Peyer's patch (tissue), 4 donors: ENCODE measurements at regions not wholly inside any gene's neighbourhood (a gene's known extent, or its start where the extent isn't known, plus 50 kb on each side); places are given as distances from the start of the nearest gene placed in this dataset.

ENCODE experiments used
- POLR2A ChIP-seq, 2 donors: fragments of 450-650 bp; IDR thresholded peaks; one replicate each; pipeline ENCODE4 v1.5.1; 2017; ENCODE audit warnings: antibody characterized with exemption in 2 of 2, mild to moderate bottlenecking in 2 of 2, moderate library complexity in 2 of 2
- TF ChIP-seq, protein P1 (sequence below), 6 experiments: fragments of 450-650 bp in 4 of 6; fragments of 200-600 bp in 2 of 6; sonication (generic) in 1 of 6; IDR thresholded peaks; one replicate each; pipeline ENCODE4 v1.5.1; 2017 to 2019; ENCODE audit warnings: antibody characterized with exemption in 6 of 6, mild to moderate bottlenecking in 3 of 6, moderate library complexity in 1 of 6

DNA sequence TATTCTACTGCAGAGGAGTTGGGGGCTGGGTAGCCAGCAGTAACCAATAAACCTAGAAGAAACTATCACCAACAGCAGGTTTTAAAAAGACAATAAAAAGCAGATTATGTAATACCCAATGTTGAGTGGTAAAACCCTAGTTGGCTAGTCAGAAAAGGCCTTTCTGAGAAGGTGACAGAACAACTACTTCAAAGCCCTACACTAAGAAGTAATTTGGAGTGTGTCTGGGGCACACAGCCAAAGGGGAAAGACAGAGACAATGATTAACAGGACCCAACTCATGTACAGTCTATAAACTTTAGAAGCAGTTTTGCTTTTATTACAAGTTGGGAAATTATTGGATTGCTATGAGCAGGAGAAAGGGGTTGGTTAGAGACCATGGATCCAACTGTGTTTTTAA is 77.2 kb upstream of the TMEM106B start:
- TF ChIP-seq, protein P1, sequence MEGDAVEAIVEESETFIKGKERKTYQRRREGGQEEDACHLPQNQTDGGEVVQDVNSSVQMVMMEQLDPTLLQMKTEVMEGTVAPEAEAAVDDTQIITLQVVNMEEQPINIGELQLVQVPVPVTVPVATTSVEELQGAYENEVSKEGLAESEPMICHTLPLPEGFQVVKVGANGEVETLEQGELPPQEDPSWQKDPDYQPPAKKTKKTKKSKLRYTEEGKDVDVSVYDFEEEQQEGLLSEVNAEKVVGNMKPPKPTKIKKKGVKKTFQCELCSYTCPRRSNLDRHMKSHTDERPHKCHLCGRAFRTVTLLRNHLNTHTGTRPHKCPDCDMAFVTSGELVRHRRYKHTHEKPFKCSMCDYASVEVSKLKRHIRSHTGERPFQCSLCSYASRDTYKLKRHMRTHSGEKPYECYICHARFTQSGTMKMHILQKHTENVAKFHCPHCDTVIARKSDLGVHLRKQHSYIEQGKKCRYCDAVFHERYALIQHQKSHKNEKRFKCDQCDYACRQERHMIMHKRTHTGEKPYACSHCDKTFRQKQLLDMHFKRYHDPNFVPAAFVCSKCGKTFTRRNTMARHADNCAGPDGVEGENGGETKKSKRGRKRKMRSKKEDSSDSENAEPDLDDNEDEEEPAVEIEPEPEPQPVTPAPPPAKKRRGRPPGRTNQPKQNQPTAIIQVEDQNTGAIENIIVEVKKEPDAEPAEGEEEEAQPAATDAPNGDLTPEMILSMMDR (IDR thresholded peaks at IDR 0.05) = no peak
- no peak for TF ChIP-seq POLR2A (IDR thresholded peaks at IDR 0.05)
